Neutrophil (primary cell): ENCODE measurements at regions not wholly inside any gene's neighbourhood (a gene's known extent, or its start where the extent isn't known, plus 50 kb on each side); places are given as distances from the start of the nearest gene placed in this dataset.

Experiments
- H3K27ac ChIP-seq: fragments of 200-600 bp; sonication (generic); 2 replicates; pipeline ENCODE4 v1.5.1; 2016; ENCODE audit warnings: mild to moderate bottlenecking, moderate library complexity
- H3K27me3 ChIP-seq: fragments of 200-600 bp; sonication (generic); 2 replicates; pipeline ENCODE4 v1.6.0; 2016; ENCODE audit warnings: mild to moderate bottlenecking
- H3K36me3 ChIP-seq: fragments of 200-600 bp; sonication (generic); 2 replicates; pipeline ENCODE4 v1.5.1; 2017
- H3K4me1 ChIP-seq, 2 experiments: fragments of 200-600 bp in 1 of 2; sonication (generic) in 1 of 2; 1 replicate in 1 of 2; 2 replicates in 1 of 2; pipeline versions ENCODE4 v1.5.1 to v1.6.1; 2013 to 2016; ENCODE audit warnings: low read depth in 1 of 2, low read length in 1 of 2, mild to moderate bottlenecking in 1 of 2, moderate library complexity in 1 of 2; ENCODE audit not compliant: control insufficient read depth in 1 of 2, insufficient read depth in 1 of 2
- H3K4me3 ChIP-seq, 2 experiments: fragments of 200-600 bp in 1 of 2; sonication (generic) in 1 of 2; 1 replicate in 1 of 2; 2 replicates in 1 of 2; pipeline ENCODE4 v1.5.1; 2013 to 2016; ENCODE audit warnings: low read depth in 1 of 2, low read length in 1 of 2, mild to moderate bottlenecking in 1 of 2, moderate library complexity in 1 of 2
- H3K9me3 ChIP-seq: fragments of 200-600 bp; sonication (generic); 2 replicates; pipeline ENCODE4 v1.5.1; 2016
- CTCF ChIP-seq: fragments of 200-600 bp; sonication (generic); IDR thresholded peaks from 2 replicates; pipeline ENCODE4 v1.5.1; 2016; ENCODE audit warnings: antibody characterized with exemption

- no peaks in the 10 kb centered on the region for H3K36me3 ChIP-seq
- no peak overlapping the region for H3K27ac ChIP-seq
- no peak for TF ChIP-seq CTCF
- H3K27me3 ChIP-seq = no peaks in the 10 kb centered on the region
- H3K4me3 ChIP-seq = no peak overlapping the region
- H3K4me1 ChIP-seq = no peaks in the 10 kb centered on the region
- H3K9me3 ChIP-seq = no peaks in the 10 kb centered on the region
These were observed 619.5 kb upstream of the FANCL start for GRCh38 chr2:58860586-58860985.

GRCh38 chr2:58856100-58856499 lies 615.0 kb upstream of the FANCL start:
- TF ChIP-seq CTCF = no peak
- H3K4me3 ChIP-seq = no peak overlapping the region
- no peaks in the 10 kb centered on the region for H3K9me3 ChIP-seq

GRCh38 chr2:58853420-58853819 lies 612.3 kb upstream of the FANCL start:
- Histone ChIP-seq H3K4me1 (no peaks in the 10 kb centered on the region), H3K9me3 (no peaks in the 10 kb centered on the region), H3K27ac (no peak overlapping the region), H3K36me3 (no peaks in the 10 kb centered on the region), H3K27me3 (no peaks in the 10 kb centered on the region), H3K4me3 (no peak overlapping the region)
- no peak for TF ChIP-seq CTCF

More at GRCh38 chr2:58856100-58856499, 615.0 kb upstream of the FANCL start:
- H3K27ac ChIP-seq = no peak overlapping the region
- H3K27me3 ChIP-seq = no peaks in the 10 kb centered on the region
- no peaks in the 10 kb centered on the region for H3K4me1 ChIP-seq
- H3K36me3 ChIP-seq = no peaks in the 10 kb centered on the region

- Histone ChIP-seq H3K9me3 (no peaks in the 10 kb centered on the region), H3K4me3 (no peak overlapping the region), H3K27ac (no peak overlapping the region), H3K27me3 (no peaks in the 10 kb centered on the region), H3K36me3 (no peaks in the 10 kb centered on the region), H3K4me1 (no peaks in the 10 kb centered on the region)
- no peak for TF ChIP-seq CTCF
These were observed 611.8 kb upstream of the FANCL start for GRCh38 chr2:58852905-58853304.

GRCh38 chr2:58852243-58852642 lies 611.1 kb upstream of the FANCL start:
- H3K9me3 ChIP-seq = no peaks in the 10 kb centered on the region
- H3K27me3 ChIP-seq = no peaks in the 10 kb centered on the region
- H3K36me3 ChIP-seq = no peaks in the 10 kb centered on the region
- H3K4me1 ChIP-seq = no peaks in the 10 kb centered on the region
- no peak overlapping the region for H3K4me3 ChIP-seq
- H3K27ac ChIP-seq = no peak overlapping the region
- TF ChIP-seq CTCF = no peak

- no peak for TF ChIP-seq CTCF
These were observed 610.5 kb upstream of the FANCL start for GRCh38 chr2:58851598-58851997.

More at GRCh38 chr2:58851598-58851997, 610.5 kb upstream of the FANCL start:
- H3K4me1 ChIP-seq = no peaks in the 10 kb centered on the region
- H3K4me3 ChIP-seq = no peak overlapping the region
- H3K27me3 ChIP-seq = no peaks in the 10 kb centered on the region
- no peaks in the 10 kb centered on the region for H3K36me3 ChIP-seq
- H3K9me3 ChIP-seq = no peaks in the 10 kb centered on the region
- no peak overlapping the region for H3K27ac ChIP-seq
